ENCODE measurements at regions not wholly inside any gene's neighbourhood (a gene's known extent, or its start where the extent isn't known, plus 50 kb on each side); places are given as distances from the start of the nearest gene placed in this dataset.

- CTCF ChIA-PET (ENCODE audit: low intra/inter-chr PET ratio, low total read pairs) = no interaction called here
- in situ Hi-C loops (cut with HindIII; ENCODE audit: extremely low pct_ligation_motif_present, low pct_unique_long_range_greater_than_20kb) = no loop called here
Measured at GRCh38 chr4:19399001-19399400, 852.7 kb upstream of the SLIT2 start.

GRCh38 chr4:19386786-19387185 is 864.9 kb upstream of the SLIT2 start:
- Histone ChIP-seq H3K9ac (ENCODE audit: insufficient read depth, low read depth, low read length) (no peak overlapping the region), H3K79me2 (ENCODE audit: insufficient read depth, low read length) (no peaks in the 10 kb centered on the region), H2AFZ (ENCODE audit: low read length) (no peak overlapping the region), H3K27me3 (ENCODE audit: control insufficient read depth in 1 of 2, insufficient read depth in 2 of 2, low read length in 2 of 2) (no peaks in the 10 kb centered on the region), H3K4me1 (ENCODE audit: insufficient read depth, low read length) (no peaks in the 10 kb centered on the region), H3K36me3 (replicated peaks in 1 of 2; ENCODE audit: control insufficient read depth in 1 of 2, insufficient read depth in 2 of 2, low read length in 2 of 2) (no peaks in the 10 kb centered on the region), H3K27ac (ENCODE audit: extremely low read length, insufficient read depth, low read length) (no peak overlapping the region), H3K4me2 (ENCODE audit: low read depth, low read length) (no peak overlapping the region), H4K20me1 (ENCODE audit: insufficient read depth, low read length) (no peaks in the 10 kb centered on the region), H3K4me3 (replicated peaks in 1 of 3; ENCODE audit: insufficient read depth in 1 of 3, low read depth in 2 of 3, low read length in 3 of 3) (no peak overlapping the region), H3K9me3 (ENCODE audit: low read length) (peaks cover 89% of the 10 kb centered on the region)
- ATAC-seq (no peak), DNase-seq (ENCODE audit: low spot score) (no peak), FAIRE-seq (no peak)
- in situ Hi-C loops (cut with HindIII; ENCODE audit: extremely low pct_ligation_motif_present, low pct_unique_long_range_greater_than_20kb) = no loop called here
- 2% methylated on average over 2 of the region's 2 CpGs for WGBS (ENCODE audit: low lambda C conversion rate)
- intact Hi-C loops (cut with micrococcal nuclease; ENCODE audit: unreplicated experiment) = no loop called here
- CTCF ChIA-PET (ENCODE audit: low intra/inter-chr PET ratio, low total read pairs) = no interaction called here
- TF ChIP-seq ZNF24 (IDR thresholded peaks at IDR 0.05) (no peak), ZNF33B (CRISPR knock-in tag; IDR thresholded peaks at IDR 0.05) (no peak), ZSCAN30 (CRISPR knock-in tag; IDR thresholded peaks at IDR 0.05) (no peak), ZNF296 (CRISPR knock-in tag; conservative IDR thresholded peaks at IDR 0.05) (no peak), FOXO1 (CRISPR knock-in tag; IDR thresholded peaks at IDR 0.05) (no peak), YEATS4 (CRISPR knock-in tag; IDR thresholded peaks at IDR 0.05; ENCODE audit: borderline replicate concordance) (no peak), CSRNP1 (CRISPR knock-in tag; IDR thresholded peaks at IDR 0.05) (no peak), ZNF44 (CRISPR knock-in tag; IDR thresholded peaks at IDR 0.05) (no peak), ZNF7 (CRISPR knock-in tag; IDR thresholded peaks at IDR 0.05) (no peak), ZNF253 (CRISPR knock-in tag; IDR thresholded peaks at IDR 0.05; ENCODE audit: borderline replicate concordance) (no peak), BHLHE40 (IDR thresholded peaks at IDR 0.05; ENCODE audit: low read length) (no peak)
- POLR2A ChIA-PET = no interaction called here
- BruUV-seq (replicated peaks) = no TSS peak

More at GRCh38 chr4:19399001-19399400, 852.7 kb upstream of the SLIT2 start:
- ATAC-seq = no peak
- H3K27ac ChIP-seq (ENCODE audit: extremely low read length, insufficient read depth, low read length) = no peak overlapping the region
- POLR2A ChIA-PET = no interaction called here
- peaks cover 49% of the 10 kb centered on the region for H3K9me3 ChIP-seq (ENCODE audit: low read length)
- H3K9ac ChIP-seq (ENCODE audit: insufficient read depth, low read depth, low read length) = no peak overlapping the region
- no peak for TF ChIP-seq DPF2 (CRISPR knock-in tag; IDR thresholded peaks at IDR 0.05; ENCODE audit: borderline replicate concordance, low read depth)
- no peak for TF ChIP-seq ZBTB39 (CRISPR knock-in tag; IDR thresholded peaks at IDR 0.05)
- TF ChIP-seq ZNF263 (CRISPR knock-in tag; IDR thresholded peaks at IDR 0.05) = no peak
- no peak for TF ChIP-seq KLF12 (CRISPR knock-in tag; IDR thresholded peaks at IDR 0.05; ENCODE audit: borderline replicate concordance)
- no peak for TF ChIP-seq SNRNP70 (IDR thresholded peaks at IDR 0.05; ENCODE audit: low read depth, low read length)
- H3K4me2 ChIP-seq (ENCODE audit: low read depth, low read length) = no peak overlapping the region
- no peaks in the 10 kb centered on the region for H3K4me1 ChIP-seq (ENCODE audit: insufficient read depth, low read length)
- H3K36me3 ChIP-seq (replicated peaks in 1 of 2; ENCODE audit: control insufficient read depth in 1 of 2, insufficient read depth in 2 of 2, low read length in 2 of 2) = no peaks in the 10 kb centered on the region
- DNase-seq (ENCODE audit: low spot score) = no peak
- H3K79me2 ChIP-seq (ENCODE audit: insufficient read depth, low read length) = no peaks in the 10 kb centered on the region
- H2AFZ ChIP-seq (ENCODE audit: low read length) = no peak overlapping the region
- no TSS peak for BruUV-seq (replicated peaks)
- H3K4me3 ChIP-seq (replicated peaks in 1 of 3; ENCODE audit: insufficient read depth in 1 of 3, low read depth in 2 of 3, low read length in 3 of 3) = no peak overlapping the region
- FAIRE-seq = no peak
- intact Hi-C loops (cut with micrococcal nuclease; ENCODE audit: unreplicated experiment) = no loop called here
- H3K27me3 ChIP-seq (ENCODE audit: control insufficient read depth in 1 of 2, insufficient read depth in 2 of 2, low read length in 2 of 2) = no peaks in the 10 kb centered on the region
- no peaks in the 10 kb centered on the region for H4K20me1 ChIP-seq (ENCODE audit: insufficient read depth, low read length)

Measured in HepG2 (cell line).